ENCODE measurements at regions not wholly inside any gene's neighbourhood (a gene's known extent, or its start where the extent isn't known, plus 50 kb on each side); places are given as distances from the start of the nearest gene placed in this dataset.

DNA sequence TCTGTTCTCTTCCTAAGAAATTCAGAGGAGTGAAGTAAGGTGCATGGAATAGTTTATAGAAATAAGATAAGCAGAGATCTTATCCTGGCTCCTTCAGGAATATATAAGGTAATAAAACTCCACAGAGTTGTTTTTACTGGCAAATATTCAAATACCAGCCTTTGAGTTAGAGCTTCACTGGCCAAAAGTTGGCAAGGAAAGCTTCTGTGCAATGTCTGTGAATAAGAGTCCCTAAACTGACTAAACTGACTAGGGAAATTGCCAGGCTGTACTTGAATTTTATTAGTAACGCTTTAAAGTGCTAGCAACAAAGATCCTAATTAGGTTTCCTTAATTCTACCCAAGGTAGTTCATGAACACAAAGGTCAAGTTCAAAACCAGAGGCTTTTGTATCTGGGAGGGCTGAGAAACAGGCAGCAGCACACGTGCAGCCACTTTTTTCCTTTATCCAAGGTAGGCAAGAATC lies 131.1 kb upstream of the MPDZ start:
- no peak for TF ChIP-seq THAP7 (CRISPR knock-in tag; IDR thresholded peaks at IDR 0.05)
- TF ChIP-seq CHD2 (IDR thresholded peaks at IDR 0.05; ENCODE audit: low read depth, low read length) = no peak
- TF ChIP-seq AFF4 (CRISPR knock-in tag; IDR thresholded peaks at IDR 0.05) = no peak
- TF ChIP-seq, protein P1, sequence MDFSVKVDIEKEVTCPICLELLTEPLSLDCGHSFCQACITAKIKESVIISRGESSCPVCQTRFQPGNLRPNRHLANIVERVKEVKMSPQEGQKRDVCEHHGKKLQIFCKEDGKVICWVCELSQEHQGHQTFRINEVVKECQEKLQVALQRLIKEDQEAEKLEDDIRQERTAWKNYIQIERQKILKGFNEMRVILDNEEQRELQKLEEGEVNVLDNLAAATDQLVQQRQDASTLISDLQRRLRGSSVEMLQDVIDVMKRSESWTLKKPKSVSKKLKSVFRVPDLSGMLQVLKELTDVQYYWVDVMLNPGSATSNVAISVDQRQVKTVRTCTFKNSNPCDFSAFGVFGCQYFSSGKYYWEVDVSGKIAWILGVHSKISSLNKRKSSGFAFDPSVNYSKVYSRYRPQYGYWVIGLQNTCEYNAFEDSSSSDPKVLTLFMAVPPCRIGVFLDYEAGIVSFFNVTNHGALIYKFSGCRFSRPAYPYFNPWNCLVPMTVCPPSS (IDR thresholded peaks at IDR 0.05) = no peak
- no peak for TF ChIP-seq MTERF4 (CRISPR knock-in tag; IDR thresholded peaks at IDR 0.05)
- TF ChIP-seq JUN (CRISPR knock-in tag; IDR thresholded peaks at IDR 0.05) = no peak
- no peak for TF ChIP-seq KLF9 (CRISPR knock-in tag; IDR thresholded peaks at IDR 0.05; ENCODE audit: low read depth)
- TF ChIP-seq ATF7 (IDR thresholded peaks at IDR 0.05) = no peak
- no peak for TF ChIP-seq ATF7 (CRISPR knock-in tag; IDR thresholded peaks at IDR 0.05)
